H9 (cell line): ENCODE measurements at regions not wholly inside any gene's neighbourhood (a gene's known extent, or its start where the extent isn't known, plus 50 kb on each side); places are given as distances from the start of the nearest gene placed in this dataset.

ENCODE experiments used
- DNase-seq: peaks from one replicate; pipeline ENCODE4 v3.0.0-alpha.2; 2017
- H2AFZ ChIP-seq: one replicate; pipeline ENCODE4 v1.6.1; 2013; ENCODE audit warnings: mild to moderate bottlenecking, low read length, control low read depth, moderate library complexity
- H2AK5ac ChIP-seq: 2 replicates; pipeline ENCODE4 v1.6.1; 2013; ENCODE audit warnings: low read length, control low read depth, mixed read lengths; ENCODE audit not compliant: insufficient read length
- H2BK120ac ChIP-seq: one replicate; pipeline ENCODE4 v1.6.1; 2013; ENCODE audit warnings: low read depth, mild to moderate bottlenecking, low read length, control low read depth, inconsistent platforms; ENCODE audit not compliant: poor library complexity, severe bottlenecking
- H2BK12ac ChIP-seq: 2 replicates; pipeline ENCODE4 v1.6.1; 2013; ENCODE audit warnings: low read length, control low read depth, mixed read lengths, low read depth; ENCODE audit not compliant: insufficient read length
- H2BK15ac ChIP-seq: 2 replicates; pipeline ENCODE4 v1.6.1; 2013; ENCODE audit warnings: low read depth, low read length, control low read depth
- H2BK20ac ChIP-seq: one replicate; pipeline ENCODE4 v1.6.1; 2013; ENCODE audit warnings: low read depth, mild to moderate bottlenecking, low read length, control low read depth, inconsistent platforms; ENCODE audit not compliant: poor library complexity, severe bottlenecking
- H2BK5ac ChIP-seq: 2 replicates; pipeline ENCODE4 v1.6.1; 2013; ENCODE audit warnings: low read length, control low read depth, mixed read lengths; ENCODE audit not compliant: insufficient read length
- H3K14ac ChIP-seq: 2 replicates; pipeline ENCODE4 v1.6.1; 2013; ENCODE audit warnings: low read length, control low read depth; ENCODE audit not compliant: insufficient read depth
- H3K18ac ChIP-seq: 2 replicates; pipeline ENCODE4 v1.6.1; 2013; ENCODE audit warnings: low read depth, mild to moderate bottlenecking, mixed read lengths, low read length, control low read depth; ENCODE audit not compliant: insufficient read length
- H3K23ac ChIP-seq: 2 replicates; pipeline ENCODE4 v1.6.1; 2013; ENCODE audit warnings: low read length, control low read depth, mixed read lengths, low read depth; ENCODE audit not compliant: insufficient read length
- H3K23me2 ChIP-seq: 2 replicates; pipeline ENCODE4 v1.6.1; 2013; ENCODE audit warnings: low read depth, mild to moderate bottlenecking, mixed read lengths, low read length, control low read depth; ENCODE audit not compliant: insufficient read length, poor library complexity, severe bottlenecking
- H3K27ac ChIP-seq: 2 replicates; pipeline ENCODE4 v1.5.1; 2013; ENCODE audit warnings: low read length, control low read depth, mixed read lengths, low read depth; ENCODE audit not compliant: insufficient read length
- H3K27me3 ChIP-seq: 2 replicates; pipeline ENCODE4 v1.6.1; 2013; ENCODE audit warnings: low read length, control low read depth, inconsistent platforms; ENCODE audit not compliant: insufficient read depth
- H3K4ac ChIP-seq: 2 replicates; pipeline ENCODE4 v1.6.1; 2013; ENCODE audit warnings: low read depth, mild to moderate bottlenecking, control low read depth, inconsistent platforms, low read length, moderate library complexity
- H3K4me1 ChIP-seq: 2 replicates; pipeline ENCODE4 v1.6.1; 2013; ENCODE audit warnings: low read length, control low read depth, inconsistent platforms; ENCODE audit not compliant: insufficient read depth
- H3K4me2 ChIP-seq: 2 replicates; pipeline ENCODE4 v1.6.1; 2013; ENCODE audit warnings: low read length, control low read depth, mixed read lengths; ENCODE audit not compliant: insufficient read length, insufficient read depth
- H3K56ac ChIP-seq: 2 replicates; pipeline ENCODE4 v1.6.1; 2013; ENCODE audit warnings: low read depth, mild to moderate bottlenecking, mixed read lengths, low read length, control low read depth; ENCODE audit not compliant: insufficient read length
- H3K79me1 ChIP-seq: 2 replicates; pipeline ENCODE4 v1.6.1; 2013; ENCODE audit warnings: low read depth, mild to moderate bottlenecking, moderate library complexity, low read length, control low read depth, inconsistent platforms; ENCODE audit not compliant: insufficient read depth, poor library complexity, severe bottlenecking
- H3K79me2 ChIP-seq: 2 replicates; pipeline ENCODE4 v1.6.1; 2013; ENCODE audit warnings: low read length, control low read depth, inconsistent platforms; ENCODE audit not compliant: insufficient read depth
- H3K9ac ChIP-seq: 2 replicates; pipeline ENCODE4 v1.6.1; 2013; ENCODE audit warnings: low read length, control low read depth, mixed read lengths; ENCODE audit not compliant: insufficient read length; ENCODE audit errors: extremely low read depth
- H3K9me3 ChIP-seq: one replicate; pipeline ENCODE4 v1.6.1; 2013; ENCODE audit warnings: low read depth, low read length, inconsistent platforms; ENCODE audit not compliant: control insufficient read depth
- H3T11ph ChIP-seq: one replicate; pipeline ENCODE4 v1.6.1; 2013; ENCODE audit warnings: mild to moderate bottlenecking, low read length, control low read depth, inconsistent platforms
- H4K20me1 ChIP-seq: one replicate; pipeline ENCODE4 v1.6.1; 2013; ENCODE audit not compliant: control insufficient read depth, insufficient read length, insufficient read depth
- H4K5ac ChIP-seq: 2 replicates; pipeline ENCODE4 v1.6.1; 2013; ENCODE audit warnings: low read depth, mild to moderate bottlenecking, mixed read lengths, low read length, control low read depth; ENCODE audit not compliant: insufficient read length
- H4K8ac ChIP-seq: replicated peaks from 2 replicates; pipeline ENCODE4 v1.6.1; 2013; ENCODE audit warnings: low read length, control low read depth, mixed read lengths, low read depth; ENCODE audit not compliant: insufficient read length
- H4K91ac ChIP-seq: 2 replicates; pipeline ENCODE4 v1.6.1; 2013; ENCODE audit warnings: low read depth, mild to moderate bottlenecking, moderate library complexity, mixed read lengths, low read length, control low read depth; ENCODE audit not compliant: insufficient read length
- H3K27ac Mint-ChIP-seq, 3 experiments: 2 replicates in 2 of 3; 3 replicates in 1 of 3; pipeline ENCODE4 v1.8.0; 2020 to 2021; ENCODE audit warnings: mixed read lengths in 3 of 3, mild to moderate bottlenecking in 1 of 3, moderate library complexity in 1 of 3
- H3K27me3 Mint-ChIP-seq: 2 replicates; pipeline ENCODE4 v1.8.0; 2021; ENCODE audit warnings: low read depth, mild to moderate bottlenecking, moderate library complexity, mixed read lengths
- H3K36me3 Mint-ChIP-seq, 3 experiments: 2 replicates in 2 of 3; 3 replicates in 1 of 3; pipeline ENCODE4 v1.8.0; 2020 to 2021; ENCODE audit warnings: low read depth in 3 of 3, mixed read lengths in 3 of 3; ENCODE audit not compliant: insufficient read depth in 1 of 3
- H3K4me1 Mint-ChIP-seq, 2 experiments: 2 replicates each; pipeline ENCODE4 v1.8.0; 2020; ENCODE audit warnings: mixed read lengths in 2 of 2
- H3K4me3 Mint-ChIP-seq, 2 experiments: 2 replicates in 1 of 2; 3 replicates in 1 of 2; pipeline ENCODE4 v1.8.0; 2020 to 2021; ENCODE audit warnings: mild to moderate bottlenecking in 2 of 2, mixed read lengths in 2 of 2, moderate library complexity in 1 of 2
- H3K9me3 Mint-ChIP-seq, 2 experiments: 2 replicates in 1 of 2; 3 replicates in 1 of 2; pipeline ENCODE4 v1.8.0; 2020; ENCODE audit warnings: mild to moderate bottlenecking in 2 of 2, mixed read lengths in 2 of 2, moderate library complexity in 1 of 2
- WGBS: extraction: QIAGEN DNeasy Blood & Tissue Kit; methylation state at CpG from one replicate; pipeline ENCODE4 v1.1.7; 2013; ENCODE audit warnings: missing lambda C conversion rate, low lambda C conversion rate, mixed read lengths; ENCODE audit not compliant: insufficient read length; ENCODE audit errors: extremely low coverage; 5-methylcytosine and 5-hydroxymethylcytosine counted together
- TF ChIP-seq, protein P1 (sequence below): fragments of 200-600 bp; sonication (generic); conservative IDR thresholded peaks from 3 replicates; pipeline ENCODE4 v1.8.0; 2021; ENCODE audit warnings: antibody characterized with exemption, mild to moderate bottlenecking

DNA sequence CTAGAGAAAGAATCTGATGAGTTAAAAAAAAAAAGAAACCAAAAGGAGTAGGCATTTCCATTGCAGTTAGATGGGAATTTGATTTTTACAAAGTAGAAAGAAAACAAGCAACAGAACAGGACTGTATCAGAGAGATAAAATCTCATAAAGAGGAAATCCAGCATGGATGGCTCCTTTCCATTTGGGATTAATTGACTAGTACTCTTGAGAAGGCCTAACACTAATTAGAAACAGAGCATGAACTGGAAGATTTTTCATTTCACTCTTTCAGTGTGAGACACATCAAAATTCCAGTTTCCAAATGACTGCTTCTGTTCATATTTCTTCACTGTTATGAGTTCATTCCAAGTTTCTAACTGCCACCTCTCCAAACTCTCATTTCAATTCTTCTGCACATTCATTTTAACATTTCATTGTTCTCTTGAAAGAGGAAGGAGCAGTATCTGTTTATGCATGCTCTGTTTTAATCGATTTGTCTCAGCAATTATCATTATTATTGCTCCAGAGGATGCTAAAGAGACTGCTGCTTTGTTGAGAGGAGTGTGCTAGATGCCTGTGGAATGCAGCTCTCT, 108.8 kb upstream of the PIEZO2 start:
- peaks cover 0 to 3% of the 10 kb centered on the region in 2 experiments; a peak in 2 of 5 replicates for H3K9me3 Mint-ChIP-seq
- H2BK5ac ChIP-seq: no peak overlapping the region
- no peak overlapping the region for H4K91ac ChIP-seq
- no peak overlapping the region for H2BK20ac ChIP-seq
- no peak overlapping the region for H3K4me3 Mint-ChIP-seq
- no peak overlapping the region for H2AFZ ChIP-seq
- no peaks in the 10 kb centered on the region for H3K4me1 ChIP-seq
- H4K20me1 ChIP-seq: no peaks in the 10 kb centered on the region
- peaks cover 0 to 3% (median 3%) of the 10 kb centered on the region in 3 experiments; a peak in 2 of 7 replicates for H3K36me3 Mint-ChIP-seq
- no peak overlapping the region for H2AK5ac ChIP-seq
- no peaks in the 10 kb centered on the region for H3K79me1 ChIP-seq
- H3K27ac Mint-ChIP-seq: no peak overlapping the region
- no peak overlapping the region for H3K9ac ChIP-seq
- no peak overlapping the region for H3K23ac ChIP-seq
- H3K4me2 ChIP-seq: no peak overlapping the region
- no peak overlapping the region for H3K18ac ChIP-seq
- TF ChIP-seq, protein P1, sequence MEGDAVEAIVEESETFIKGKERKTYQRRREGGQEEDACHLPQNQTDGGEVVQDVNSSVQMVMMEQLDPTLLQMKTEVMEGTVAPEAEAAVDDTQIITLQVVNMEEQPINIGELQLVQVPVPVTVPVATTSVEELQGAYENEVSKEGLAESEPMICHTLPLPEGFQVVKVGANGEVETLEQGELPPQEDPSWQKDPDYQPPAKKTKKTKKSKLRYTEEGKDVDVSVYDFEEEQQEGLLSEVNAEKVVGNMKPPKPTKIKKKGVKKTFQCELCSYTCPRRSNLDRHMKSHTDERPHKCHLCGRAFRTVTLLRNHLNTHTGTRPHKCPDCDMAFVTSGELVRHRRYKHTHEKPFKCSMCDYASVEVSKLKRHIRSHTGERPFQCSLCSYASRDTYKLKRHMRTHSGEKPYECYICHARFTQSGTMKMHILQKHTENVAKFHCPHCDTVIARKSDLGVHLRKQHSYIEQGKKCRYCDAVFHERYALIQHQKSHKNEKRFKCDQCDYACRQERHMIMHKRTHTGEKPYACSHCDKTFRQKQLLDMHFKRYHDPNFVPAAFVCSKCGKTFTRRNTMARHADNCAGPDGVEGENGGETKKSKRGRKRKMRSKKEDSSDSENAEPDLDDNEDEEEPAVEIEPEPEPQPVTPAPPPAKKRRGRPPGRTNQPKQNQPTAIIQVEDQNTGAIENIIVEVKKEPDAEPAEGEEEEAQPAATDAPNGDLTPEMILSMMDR: no peak
- no peaks in the 10 kb centered on the region for H3K9me3 ChIP-seq
- no peaks in the 10 kb centered on the region for H3K27me3 Mint-ChIP-seq
- no peak for DNase-seq
- no CpG with 5 or more reads among the region's 1 CpG for WGBS
- peaks cover 28 to 42% of the 10 kb centered on the region in 2 experiments for H3K4me1 Mint-ChIP-seq
- no peak overlapping the region for H3K14ac ChIP-seq
- H3K27me3 ChIP-seq: no peaks in the 10 kb centered on the region
- no peak overlapping the region for H2BK120ac ChIP-seq
- no peak overlapping the region for H3T11ph ChIP-seq
- no peaks in the 10 kb centered on the region for H3K79me2 ChIP-seq
- H3K27ac ChIP-seq: no peak overlapping the region
- no peak overlapping the region for H2BK15ac ChIP-seq
- no peak overlapping the region for H4K8ac ChIP-seq
- no peak overlapping the region for H2BK12ac ChIP-seq
- no peak overlapping the region for H3K4ac ChIP-seq
- no peaks in the 10 kb centered on the region for H3K23me2 ChIP-seq
- H3K56ac ChIP-seq: no peak overlapping the region
- no peak overlapping the region for H4K5ac ChIP-seq
